Fibroblast of villous mesenchyme (primary cell): ENCODE measurements at regions not wholly inside any gene's neighbourhood (a gene's known extent, or its start where the extent isn't known, plus 50 kb on each side); places are given as distances from the start of the nearest gene placed in this dataset.

Experiments
- DNase-seq: peaks from one replicate; pipeline ENCODE4 v3.0.0-alpha.2; 2010; ENCODE audit warnings: low read depth
- H3K4me3 ChIP-seq: 2 replicates; pipeline ENCODE4 v1.5.1; 2011; ENCODE audit warnings: low read depth, mild to moderate bottlenecking, low read length
- CTCF ChIP-seq: IDR thresholded peaks from 2 replicates; pipeline ENCODE4 v1.5.1; 2012; ENCODE audit warnings: low read depth, mild to moderate bottlenecking, low read length; ENCODE audit not compliant: insufficient read depth

DNA sequence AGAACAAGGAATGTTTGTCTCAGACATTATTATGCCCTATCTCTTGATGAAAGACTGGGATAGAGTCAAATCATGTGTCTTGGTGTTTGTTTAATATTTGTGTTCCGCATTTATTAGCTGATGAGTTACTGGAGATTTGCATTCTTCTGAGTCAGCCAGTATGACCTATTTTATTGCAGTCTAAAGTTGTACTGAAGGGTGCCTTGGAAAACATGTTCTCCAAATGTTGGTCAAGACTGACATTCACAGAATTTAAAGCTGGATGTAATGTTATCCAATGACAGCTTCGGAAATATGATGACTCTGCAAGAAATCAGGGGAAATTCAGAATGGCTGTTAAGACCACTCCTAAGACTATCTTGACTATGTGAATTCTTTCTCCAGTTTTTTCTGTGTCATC lies 134.0 kb downstream of the KCNRG start:
- H3K4me3 ChIP-seq, result no peak overlapping the region
- DNase-seq, result peak; percentile 68
- TF ChIP-seq CTCF, result no peak

- H3K4me3 ChIP-seq, result no peak overlapping the region
- TF ChIP-seq CTCF, result no peak
- DNase-seq, result no peak
These were observed 134.7 kb downstream of the KCNRG start for GRCh38 chr13:50149932-50150331.

DNA sequence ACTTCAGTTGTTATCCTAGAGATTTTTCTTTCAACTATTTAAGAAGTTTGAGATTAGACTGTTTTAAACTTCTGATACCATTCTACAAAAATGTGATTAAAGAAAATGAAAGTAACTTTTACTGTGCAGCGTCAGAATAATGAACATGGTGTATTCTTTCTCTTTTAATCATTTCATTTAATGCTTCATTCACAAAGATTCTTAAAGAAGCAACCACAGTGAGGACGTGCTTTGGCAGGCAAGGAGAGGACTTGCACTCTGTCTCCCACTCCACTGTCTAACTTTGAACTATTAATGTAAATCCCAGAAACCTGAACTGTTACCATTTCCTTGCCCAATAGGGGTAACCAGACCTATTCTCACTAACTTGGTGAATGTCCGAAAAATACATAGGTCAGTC lies 137.0 kb downstream of the KCNRG start:
- H3K4me3 ChIP-seq, result peak overlapping the region; percentile 19
- no peak for DNase-seq
- TF ChIP-seq CTCF, result no peak

DNA sequence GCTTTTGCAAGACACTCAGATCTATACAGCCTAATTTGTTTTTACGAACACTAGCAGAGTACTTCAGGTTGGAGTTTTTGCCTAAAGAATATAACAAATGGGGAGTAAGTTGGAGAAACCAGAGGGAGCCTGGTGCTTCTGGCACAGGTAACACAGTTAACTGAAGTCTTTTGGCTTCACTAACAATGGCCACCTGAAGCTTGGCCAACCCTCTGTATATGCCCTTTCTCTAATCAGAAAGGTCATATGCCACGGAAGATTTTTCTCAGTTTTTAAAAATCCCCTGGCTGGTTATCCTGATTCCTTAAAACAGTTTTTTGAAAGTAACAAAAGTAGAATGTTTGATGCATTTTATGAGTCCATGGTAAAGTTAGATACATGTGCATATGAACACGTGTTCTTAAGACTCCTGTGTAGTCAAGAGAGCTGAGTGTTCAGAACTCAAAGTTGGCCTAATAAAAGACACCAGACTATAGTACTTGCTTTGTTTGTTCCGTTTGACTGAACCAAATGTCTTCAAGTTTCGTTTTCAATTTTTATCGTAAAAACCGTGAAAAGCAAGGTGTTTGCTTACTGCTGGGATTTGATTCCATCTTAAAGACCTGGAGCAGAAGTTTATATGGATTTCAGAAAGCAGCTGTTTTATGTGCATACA lies 137.5 kb downstream of the KCNRG start:
- no peak for TF ChIP-seq CTCF
- H3K4me3 ChIP-seq, result no peak overlapping the region
- DNase-seq, result no peak

DNA sequence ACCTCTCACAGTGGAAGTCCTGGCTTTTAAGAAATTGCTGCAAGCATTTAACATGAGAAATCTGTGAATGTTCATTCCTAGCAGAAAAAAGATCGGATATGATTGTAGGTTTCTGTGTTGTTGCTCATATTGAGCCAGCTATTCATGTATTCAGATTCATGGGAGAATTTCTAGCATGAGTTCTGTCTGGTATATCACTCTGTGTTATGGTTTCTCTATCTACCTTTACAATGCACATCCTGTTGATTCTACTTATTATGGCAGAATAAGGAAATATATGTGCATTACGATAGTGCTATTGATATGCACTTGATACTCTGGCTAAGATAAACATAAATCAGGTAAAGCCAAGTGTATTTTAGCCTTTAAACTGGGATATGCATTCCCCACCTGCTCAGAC lies 138.2 kb downstream of the KCNRG start:
- no peak for DNase-seq
- TF ChIP-seq CTCF, result no peak
- H3K4me3 ChIP-seq, result no peak overlapping the region

DNA sequence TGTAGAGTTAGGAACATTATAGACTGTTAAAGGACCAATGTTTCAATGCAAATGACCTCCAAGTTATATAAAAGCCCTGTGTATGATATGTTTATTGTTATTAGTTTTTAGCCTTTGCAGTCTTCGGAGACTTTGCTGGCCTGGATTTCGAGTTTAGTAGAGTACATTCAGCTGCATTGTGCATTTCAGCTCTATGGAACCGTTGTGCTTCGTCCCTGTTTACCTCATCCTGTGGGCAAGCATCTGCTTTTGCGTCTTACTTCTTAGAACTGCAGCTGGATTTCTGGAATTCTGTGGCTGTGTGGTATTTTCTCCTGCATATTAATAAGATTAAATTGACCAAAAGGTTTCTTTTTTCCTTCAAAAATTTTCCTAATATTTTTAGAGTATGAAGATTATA lies 138.6 kb downstream of the KCNRG start:
- no peak overlapping the region for H3K4me3 ChIP-seq
- no peak for TF ChIP-seq CTCF
- no peak for DNase-seq

DNA sequence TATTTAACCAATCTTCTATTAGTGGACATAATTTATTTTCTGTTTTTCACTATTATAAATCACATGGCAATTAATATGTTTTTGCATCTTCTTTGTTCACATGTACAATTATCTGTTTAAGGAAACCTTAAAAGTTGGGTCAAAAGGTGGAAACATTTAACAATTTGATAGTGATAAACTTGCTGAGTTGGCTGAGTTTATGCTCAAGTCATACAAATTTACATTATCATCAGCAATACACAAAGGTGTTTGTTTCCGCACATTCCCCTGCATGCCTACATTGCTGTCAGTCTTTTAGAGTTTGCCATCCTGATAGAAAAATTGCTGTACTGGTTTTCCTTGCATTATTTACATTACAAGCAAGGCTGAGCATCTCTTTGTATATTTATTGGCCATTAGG lies 139.5 kb downstream of the KCNRG start:
- TF ChIP-seq CTCF, result no peak
- DNase-seq, result no peak
- H3K4me3 ChIP-seq, result no peak overlapping the region
